GM12875 (cell line): ENCODE measurements at regions not wholly inside any gene's neighbourhood (a gene's known extent, or its start where the extent isn't known, plus 50 kb on each side); places are given as distances from the start of the nearest gene placed in this dataset.

Source experiments
- H3K4me3 ChIP-seq: one replicate; pipeline ENCODE4 v1.5.1; 2011; ENCODE audit warnings: low read depth, low read length, control low read depth
- CTCF ChIP-seq: IDR thresholded peaks from 2 replicates; pipeline ENCODE4 v1.5.1; 2011; ENCODE audit warnings: low read depth, mild to moderate bottlenecking, control low read depth, inconsistent platforms, low read length, moderate library complexity, borderline replicate concordance; ENCODE audit not compliant: insufficient read depth

GRCh38 chr1:213385201-213385600 is 334.2 kb downstream of the RPS6KC1 start:
- TF ChIP-seq CTCF, result no peak
- no peak overlapping the region for H3K4me3 ChIP-seq

GRCh38 chr1:213385806-213386324 is 334.8 kb downstream of the RPS6KC1 start:
- no peak for TF ChIP-seq CTCF
- H3K4me3 ChIP-seq, result no peak overlapping the region

- TF ChIP-seq CTCF, result no peak
- no peak overlapping the region for H3K4me3 ChIP-seq
These were observed 336.5 kb downstream of the RPS6KC1 start for GRCh38 chr1:213387380-213388015.

GRCh38 chr1:213388199-213388598 is 337.2 kb downstream of the RPS6KC1 start:
- H3K4me3 ChIP-seq, result no peak overlapping the region
- no peak for TF ChIP-seq CTCF

GRCh38 chr1:213389061-213389581 is 338.1 kb downstream of the RPS6KC1 start:
- H3K4me3 ChIP-seq, result no peak overlapping the region
- TF ChIP-seq CTCF, result no peak

- no peak overlapping the region for H3K4me3 ChIP-seq
- TF ChIP-seq CTCF, result no peak
These were observed 340.4 kb downstream of the RPS6KC1 start for GRCh38 chr1:213391445-213391844.

GRCh38 chr1:213393860-213394259 is 342.8 kb downstream of the RPS6KC1 start:
- no peak for TF ChIP-seq CTCF
- H3K4me3 ChIP-seq, result no peak overlapping the region
